Endothelial cell of umbilical vein (primary cell): ENCODE measurements at regions not wholly inside any gene's neighbourhood (a gene's known extent, or its start where the extent isn't known, plus 50 kb on each side); places are given as distances from the start of the nearest gene placed in this dataset.

Experiments
- BruUV-seq: library from RNA; stranded (reverse); fragments of 400-500 nt; replicated peaks from 2 replicates; lab custom pipeline; 2021; lab: Mats Ljungman, UMichigan
- CTCF ChIA-PET: fragments of 300-600, 350-600 bp; sonication (Branson Sonifier 250); formaldehyde crosslinking; loops from one replicate; lab custom pipeline; 2021; ENCODE audit warnings: antibody characterized with exemption, inconsistent platforms; lab: Charles Lee
- POLR2A ChIA-PET: fragments of 300-600, 350-600 bp; sonication (Branson Sonifier 250); formaldehyde crosslinking; loops from one replicate; lab custom pipeline; 2021; ENCODE audit warnings: antibody characterized with exemption, inconsistent platforms; lab: Charles Lee
- DNase-seq: peaks from one replicate; pipeline ENCODE4 v3.0.0-alpha.2; 2011; ENCODE audit warnings: low read depth, low spot score
- FAIRE-seq: peaks from 2 replicates; lab custom pipeline; 2011; peaks lifted over from hg19 to GRCh38; lab: Jason Lieb, UNC
- H2AFZ ChIP-seq: 2 replicates; pipeline ENCODE4 v1.6.0; 2012; ENCODE audit warnings: low read depth, low read length, control low read depth, inconsistent platforms
- H3K27ac ChIP-seq: 2 replicates; pipeline ENCODE4 v1.5.1; 2011; ENCODE audit warnings: low read depth, mild to moderate bottlenecking, control low read depth, low read length, moderate library complexity; ENCODE audit not compliant: insufficient read depth
- H3K27me3 ChIP-seq, 2 experiments: 2 replicates each; pipeline versions ENCODE4 v1.6.0 to v1.6.1; 2011; ENCODE audit warnings: low read length in 2 of 2, mixed read lengths in 1 of 2; ENCODE audit not compliant: control insufficient read depth in 2 of 2, insufficient read depth in 2 of 2
- H3K36me3 ChIP-seq, 2 experiments: 2 replicates in 1 of 2; 3 replicates in 1 of 2; pipeline ENCODE4 v1.5.1; 2011; ENCODE audit warnings: low read length in 2 of 2, mild to moderate bottlenecking in 1 of 2, moderate library complexity in 1 of 2; ENCODE audit not compliant: control insufficient read depth in 2 of 2, insufficient read depth in 2 of 2; ENCODE audit errors: extremely low read depth in 1 of 2
- H3K4me1 ChIP-seq: 3 replicates; pipeline ENCODE4 v1.5.1; 2011; ENCODE audit warnings: mild to moderate bottlenecking, low read length; ENCODE audit not compliant: control insufficient read depth, insufficient read depth; ENCODE audit errors: extremely low read depth
- H3K4me2 ChIP-seq: 2 replicates; pipeline ENCODE4 v1.6.1; 2011; ENCODE audit warnings: low read length, control low read depth, mixed read lengths; ENCODE audit not compliant: insufficient read depth
- H3K4me3 ChIP-seq, 3 experiments: fragments of 200-600 bp in 1 of 3; sonication (generic), shearing (Covaris generic) in 1 of 3; replicated peaks in 1 of 3; 2 replicates each; pipeline ENCODE4 v1.5.1; 2011 to 2016; ENCODE audit warnings: control low read depth in 3 of 3, low read length in 3 of 3, mild to moderate bottlenecking in 2 of 3, inconsistent platforms in 1 of 3, low read depth in 1 of 3, moderate library complexity in 1 of 3; ENCODE audit not compliant: insufficient read depth in 1 of 3
- H3K79me2 ChIP-seq: 2 replicates; pipeline ENCODE4 v1.6.0; 2012; ENCODE audit warnings: low read length, inconsistent platforms; ENCODE audit not compliant: control insufficient read depth, insufficient read depth
- H3K9ac ChIP-seq: replicated peaks from 2 replicates; pipeline ENCODE3; 2011; ENCODE audit warnings: low read length, control low read depth; ENCODE audit not compliant: insufficient read depth; ENCODE audit errors: extremely low read depth
- H3K9me1 ChIP-seq: replicated peaks from 3 replicates; pipeline ENCODE4 v1.6.0; 2011; ENCODE audit warnings: mild to moderate bottlenecking, low read length; ENCODE audit not compliant: control insufficient read depth, insufficient read depth; ENCODE audit errors: extremely low read depth
- H3K9me3 ChIP-seq: replicated peaks from 2 replicates; pipeline ENCODE4 v1.5.1; 2012; ENCODE audit warnings: low read length, inconsistent platforms; ENCODE audit not compliant: control insufficient read depth, insufficient read depth
- H4K20me1 ChIP-seq: replicated peaks from 2 replicates; pipeline ENCODE3; 2011; ENCODE audit warnings: mild to moderate bottlenecking, low read length; ENCODE audit not compliant: control insufficient read depth, insufficient read depth; ENCODE audit errors: extremely low read depth
- EZH2 ChIP-seq: IDR thresholded peaks from 2 replicates; pipeline ENCODE4 v1.6.1; 2012; ENCODE audit warnings: borderline replicate concordance, low read depth, mild to moderate bottlenecking, moderate library complexity, low read length, inconsistent platforms; ENCODE audit not compliant: severe bottlenecking
- FOS ChIP-seq: IDR thresholded peaks from 2 replicates; pipeline ENCODE4 v1.6.1; 2011; ENCODE audit warnings: mild to moderate bottlenecking, low read length, moderate library complexity, borderline replicate concordance; ENCODE audit not compliant: insufficient read depth
- GATA2 ChIP-seq: IDR thresholded peaks from 2 replicates; pipeline ENCODE4 v1.7.0; 2011; ENCODE audit warnings: low read depth, mild to moderate bottlenecking, moderate library complexity, mixed read lengths, low read length; ENCODE audit not compliant: insufficient read length, insufficient read depth
- JUN ChIP-seq: IDR thresholded peaks from 2 replicates; pipeline ENCODE4 v1.6.1; 2011; ENCODE audit warnings: borderline replicate concordance, low read depth; ENCODE audit not compliant: insufficient read length, insufficient read depth
- MYC ChIP-seq: IDR thresholded peaks from one replicate; pipeline ENCODE4 v1.6.1; 2011; ENCODE audit warnings: mild to moderate bottlenecking, low read depth, low read length
- POLR2A ChIP-seq: IDR thresholded peaks from 2 replicates; pipeline ENCODE4 v1.6.1; 2012; ENCODE audit warnings: low read depth, mild to moderate bottlenecking, control low read depth, low read length
- POLR2AphosphoS5 ChIP-seq: IDR thresholded peaks from 2 replicates; pipeline ENCODE4 v1.6.1; 2012; ENCODE audit warnings: low read depth, mild to moderate bottlenecking, control low read depth, low read length, moderate library complexity; ENCODE audit not compliant: insufficient read depth
- dilution Hi-C: fragments of 300-500 bp; cut with MboI; formaldehyde crosslinking; loops from one replicate; pipeline ENCODE4 v1.15.0; 2019; ENCODE audit warnings: low sequenced_read_pairs; ENCODE audit not compliant: extremely low pct_ligation_motif_present
- intact Hi-C: fragments of 100-400 bp; cut with micrococcal nuclease; formaldehyde crosslinking; loops from one replicate; pipeline ENCODE4 v1.10.0; 2022
- TF ChIP-seq, protein P1 (sequence below): IDR thresholded peaks from 2 replicates; pipeline ENCODE4 v1.6.1; 2011; ENCODE audit not compliant: insufficient read depth, insufficient read length
- TF ChIP-seq, protein P2 (sequence below), 2 donors: IDR thresholded peaks; 1 replicate in 1 of 2; 2 replicates in 1 of 2; pipeline ENCODE4 v1.5.1; 2011; ENCODE audit warnings: low read length in 2 of 2, mild to moderate bottlenecking in 2 of 2, moderate library complexity in 2 of 2, control low read depth in 1 of 2, inconsistent platforms in 1 of 2, low read depth in 1 of 2; ENCODE audit not compliant: insufficient read depth in 1 of 2; ENCODE audit errors: extremely low read depth in 1 of 2

DNA sequence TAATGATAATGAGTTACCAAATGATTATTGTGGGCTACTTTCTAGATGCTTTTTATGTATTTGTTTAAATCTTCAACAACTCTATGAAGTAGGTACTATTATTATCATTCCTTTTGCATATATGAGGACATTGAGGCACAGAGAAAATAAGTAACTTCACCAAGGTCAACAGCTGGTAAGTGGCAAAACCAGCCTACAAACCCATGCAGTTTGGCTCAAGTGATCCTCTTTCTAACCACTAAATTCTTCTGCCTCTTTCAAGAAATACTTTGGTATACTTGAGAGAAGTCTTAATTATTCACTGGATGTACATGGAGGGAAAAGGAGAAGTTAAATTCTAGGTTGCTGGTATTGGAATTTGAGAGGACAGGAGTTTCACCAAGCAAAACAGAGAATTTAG, 495.2 kb upstream of the CADM1 start:
- no peak overlapping the region for H3K4me2 ChIP-seq
- peaks cover 3% of the 10 kb centered on the region for H3K9me3 ChIP-seq
- H3K36me3 ChIP-seq, result no peaks in the 10 kb centered on the region
- dilution Hi-C loops, result no loop called here
- H3K79me2 ChIP-seq, result no peaks in the 10 kb centered on the region
- H2AFZ ChIP-seq, result no peak overlapping the region
- CTCF ChIA-PET, result no interaction called here
- DNase-seq (no peak), FAIRE-seq (no peak)
- no peak overlapping the region for H3K27ac ChIP-seq
- intact Hi-C loops, result no loop called here
- no peaks in the 10 kb centered on the region for H3K9me1 ChIP-seq
- H3K27me3 ChIP-seq, result no peaks in the 10 kb centered on the region
- H3K9ac ChIP-seq, result no peak overlapping the region
- no TSS peak for BruUV-seq
- no peaks in the 10 kb centered on the region for H3K4me1 ChIP-seq
- no peak overlapping the region for H3K4me3 ChIP-seq
- H4K20me1 ChIP-seq, result no peaks in the 10 kb centered on the region
- POLR2A ChIA-PET, result no interaction called here
- TF ChIP-seq MYC (no peak), EZH2 (no peak), FOS (no peak), POLR2A (no peak), GATA2 (no peak)
- TF ChIP-seq, protein P1, sequence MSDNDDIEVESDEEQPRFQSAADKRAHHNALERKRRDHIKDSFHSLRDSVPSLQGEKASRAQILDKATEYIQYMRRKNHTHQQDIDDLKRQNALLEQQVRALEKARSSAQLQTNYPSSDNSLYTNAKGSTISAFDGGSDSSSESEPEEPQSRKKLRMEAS, result no peak
- TF ChIP-seq, protein P2, sequence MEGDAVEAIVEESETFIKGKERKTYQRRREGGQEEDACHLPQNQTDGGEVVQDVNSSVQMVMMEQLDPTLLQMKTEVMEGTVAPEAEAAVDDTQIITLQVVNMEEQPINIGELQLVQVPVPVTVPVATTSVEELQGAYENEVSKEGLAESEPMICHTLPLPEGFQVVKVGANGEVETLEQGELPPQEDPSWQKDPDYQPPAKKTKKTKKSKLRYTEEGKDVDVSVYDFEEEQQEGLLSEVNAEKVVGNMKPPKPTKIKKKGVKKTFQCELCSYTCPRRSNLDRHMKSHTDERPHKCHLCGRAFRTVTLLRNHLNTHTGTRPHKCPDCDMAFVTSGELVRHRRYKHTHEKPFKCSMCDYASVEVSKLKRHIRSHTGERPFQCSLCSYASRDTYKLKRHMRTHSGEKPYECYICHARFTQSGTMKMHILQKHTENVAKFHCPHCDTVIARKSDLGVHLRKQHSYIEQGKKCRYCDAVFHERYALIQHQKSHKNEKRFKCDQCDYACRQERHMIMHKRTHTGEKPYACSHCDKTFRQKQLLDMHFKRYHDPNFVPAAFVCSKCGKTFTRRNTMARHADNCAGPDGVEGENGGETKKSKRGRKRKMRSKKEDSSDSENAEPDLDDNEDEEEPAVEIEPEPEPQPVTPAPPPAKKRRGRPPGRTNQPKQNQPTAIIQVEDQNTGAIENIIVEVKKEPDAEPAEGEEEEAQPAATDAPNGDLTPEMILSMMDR (IDR thresholded peaks at IDR 0.05; ENCODE audit: extremely low read depth in 1 of 2, insufficient read depth in 1 of 2, low read depth in 1 of 2, low read length in 2 of 2), result no peak

DNA sequence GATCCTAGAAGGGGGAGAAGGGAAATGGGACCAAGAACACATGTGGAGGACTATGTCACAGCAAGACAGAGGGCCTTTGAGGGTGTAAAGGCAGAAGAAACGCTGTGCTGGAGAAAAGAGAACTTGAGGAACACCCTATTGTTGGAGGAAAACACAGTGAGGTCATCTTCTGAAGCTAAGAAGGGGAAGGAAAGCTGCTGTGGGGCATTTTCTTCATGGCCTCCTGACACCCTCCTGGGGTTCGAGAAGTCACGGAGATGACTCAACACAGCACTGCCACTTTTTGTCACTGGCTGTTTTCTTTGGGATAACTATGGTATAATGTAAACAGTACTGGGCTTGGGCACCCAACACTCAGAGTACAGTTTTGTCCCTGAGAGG, 492.6 kb upstream of the CADM1 start:
- Histone ChIP-seq H4K20me1 (no peaks in the 10 kb centered on the region), H3K36me3 (no peaks in the 10 kb centered on the region), H3K4me2 (no peak overlapping the region), H3K79me2 (no peaks in the 10 kb centered on the region), H3K9me1 (no peaks in the 10 kb centered on the region), H3K9ac (no peak overlapping the region), H3K4me1 (no peaks in the 10 kb centered on the region), H3K27ac (no peak overlapping the region), H3K27me3 (no peaks in the 10 kb centered on the region), H3K4me3 (no peak overlapping the region), H3K9me3 (peaks cover 7% of the 10 kb centered on the region), H2AFZ (no peak overlapping the region)
- TF ChIP-seq JUN (no peak), GATA2 (no peak), POLR2A (no peak), EZH2 (no peak), POLR2AphosphoS5 (no peak), MYC (no peak), FOS (no peak)
- TF ChIP-seq, protein P2 (IDR thresholded peaks at IDR 0.05; ENCODE audit: extremely low read depth in 1 of 2, insufficient read depth in 1 of 2, low read depth in 1 of 2, low read length in 2 of 2), result no peak
- TF ChIP-seq, protein P1, result no peak
- ChIA-PET CTCF (no interaction called here), POLR2A (no interaction called here)
- DNase-seq, result no peak
- BruUV-seq, result no TSS peak
- intact Hi-C loops, result no loop called here
- dilution Hi-C loops, result no loop called here
- FAIRE-seq, result no peak
